HG03457 (cell line): ENCODE measurements at regions not wholly inside any gene's neighbourhood (a gene's known extent, or its start where the extent isn't known, plus 50 kb on each side); places are given as distances from the start of the nearest gene placed in this dataset.

Source experiments
- ATAC-seq: cut with Tn5 transposase; IDR thresholded peaks from one replicate; pipeline ENCODE4 v1.9.1; 2021; ENCODE audit warnings: moderate number of reproducible peaks; ENCODE audit not compliant: unreplicated experiment

- ATAC-seq, result no peak
Measured at GRCh38 chr3:68468695-68469375, 463.5 kb downstream of the TAFA4 start.

- no peak for ATAC-seq
Measured at GRCh38 chr3:68467465-68467864, 464.9 kb downstream of the TAFA4 start.

GRCh38 chr3:68458581-68458980, 473.8 kb downstream of the TAFA4 start:
- no peak for ATAC-seq

- ATAC-seq, result no peak
Measured at GRCh38 chr3:68448510-68449383, 483.6 kb downstream of the TAFA4 start.

GRCh38 chr3:68447885-68448284, 484.5 kb downstream of the TAFA4 start:
- no peak for ATAC-seq

GRCh38 chr3:68441054-68441453, 491.3 kb downstream of the TAFA4 start:
- ATAC-seq, result no peak

GRCh38 chr3:68436619-68437401, 495.5 kb downstream of the TAFA4 start:
- ATAC-seq, result no peak

GRCh38 chr3:68428495-68428894, 503.9 kb downstream of the TAFA4 start:
- no peak for ATAC-seq

- ATAC-seq, result no peak
Measured at GRCh38 chr3:68424796-68425460, 507.4 kb downstream of the TAFA4 start.

- no peak for ATAC-seq
Measured at GRCh38 chr3:68408626-68409025, 523.7 kb downstream of the TAFA4 start.

- no peak for ATAC-seq
Measured at GRCh38 chr3:68403741-68404140, 528.6 kb downstream of the TAFA4 start.

GRCh38 chr3:68402235-68402918, 530.0 kb downstream of the TAFA4 start:
- ATAC-seq, result no peak

- ATAC-seq, result no peak
Measured at GRCh38 chr3:68378631-68379030, 553.7 kb downstream of the TAFA4 start.

GRCh38 chr3:68373727-68374126, 558.6 kb downstream of the TAFA4 start:
- no peak for ATAC-seq

- no peak for ATAC-seq
Measured at GRCh38 chr3:68363796-68364195, 568.6 kb downstream of the TAFA4 start.

- ATAC-seq, result no peak
Measured at GRCh38 chr3:68360492-68360891, 571.9 kb downstream of the TAFA4 start.

- ATAC-seq, result no peak
Measured at GRCh38 chr3:68345781-68346180, 586.6 kb downstream of the TAFA4 start.

- no peak for ATAC-seq
Measured at GRCh38 chr3:68342426-68342825, 589.9 kb downstream of the TAFA4 start.

- ATAC-seq, result no peak
Measured at GRCh38 chr3:68336042-68336441, 596.3 kb downstream of the TAFA4 start.

- no peak for ATAC-seq
Measured at GRCh38 chr3:68334367-68334986, 597.9 kb downstream of the TAFA4 start.
